ES-I3 (cell line): ENCODE measurements at regions not wholly inside any gene's neighbourhood (a gene's known extent, or its start where the extent isn't known, plus 50 kb on each side); places are given as distances from the start of the nearest gene placed in this dataset.

Source experiments
- H3K36me3 ChIP-seq: 2 replicates; pipeline ENCODE4 v1.6.1; 2013; ENCODE audit warnings: mild to moderate bottlenecking, low read length, control low read depth, moderate library complexity; ENCODE audit not compliant: insufficient read depth
- H3K4me1 ChIP-seq: 2 replicates; pipeline ENCODE4 v1.6.1; 2013; ENCODE audit warnings: mild to moderate bottlenecking, control low read depth, low read length; ENCODE audit not compliant: insufficient read depth
- H3K9ac ChIP-seq: 2 replicates; pipeline ENCODE4 v1.6.1; 2013; ENCODE audit warnings: low read depth, mild to moderate bottlenecking, low read length, moderate library complexity
- H3K9me3 ChIP-seq: 2 replicates; pipeline ENCODE4 v1.6.1; 2013; ENCODE audit warnings: mild to moderate bottlenecking, low read length, moderate library complexity; ENCODE audit not compliant: control insufficient read depth, insufficient read depth

DNA sequence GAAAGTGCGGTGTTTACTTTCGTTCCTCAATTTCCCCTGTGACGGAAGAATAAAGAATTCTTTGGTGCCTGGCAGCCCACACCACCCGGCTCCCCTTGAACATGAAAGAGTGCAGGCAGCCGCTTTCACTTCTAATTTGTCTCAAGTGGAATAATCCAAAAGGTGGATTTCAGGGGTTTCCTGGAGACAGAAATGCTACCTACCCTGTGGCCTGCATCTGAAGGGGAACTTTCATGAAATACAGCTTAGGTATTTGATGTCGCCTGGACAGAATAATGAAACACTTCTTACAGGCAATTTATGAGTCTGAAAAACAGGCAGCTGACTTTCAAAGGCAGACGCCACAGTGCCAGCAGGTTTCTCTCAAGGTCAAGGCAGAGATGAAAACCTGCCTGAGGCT lies 169.5 kb upstream of the USP24 start:
- Histone ChIP-seq H3K9me3 (no peaks in the 10 kb centered on the region), H3K9ac (no peak overlapping the region), H3K36me3 (no peaks in the 10 kb centered on the region), H3K4me1 (no peaks in the 10 kb centered on the region)

DNA sequence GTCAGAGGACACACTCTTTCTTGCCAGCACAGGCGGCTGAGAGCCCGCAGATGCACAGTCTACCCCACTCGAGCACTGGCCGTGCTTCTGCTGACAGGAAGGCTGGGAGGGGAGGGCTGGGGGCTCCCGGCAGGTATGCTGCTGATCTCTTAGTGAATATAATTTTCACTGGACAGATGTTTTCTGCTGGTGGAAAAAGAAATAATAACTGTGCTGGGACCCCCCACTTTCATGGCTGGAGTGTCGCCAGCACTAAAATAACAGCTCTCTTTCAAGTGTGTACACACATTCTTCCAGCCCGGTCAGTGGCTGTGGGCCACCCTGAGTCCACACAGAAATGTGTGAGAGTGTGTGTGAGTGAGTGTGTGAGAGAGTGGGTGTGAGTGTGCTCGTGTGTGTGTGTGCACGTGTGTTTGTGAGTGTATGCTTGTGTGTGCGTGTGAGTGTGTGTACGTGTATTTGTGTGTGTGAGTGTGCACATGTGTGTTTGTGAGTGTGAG lies 167.7 kb upstream of the USP24 start:
- no peak overlapping the region for H3K9ac ChIP-seq
- H3K9me3 ChIP-seq = no peaks in the 10 kb centered on the region
- H3K4me1 ChIP-seq = no peaks in the 10 kb centered on the region
- no peaks in the 10 kb centered on the region for H3K36me3 ChIP-seq

DNA sequence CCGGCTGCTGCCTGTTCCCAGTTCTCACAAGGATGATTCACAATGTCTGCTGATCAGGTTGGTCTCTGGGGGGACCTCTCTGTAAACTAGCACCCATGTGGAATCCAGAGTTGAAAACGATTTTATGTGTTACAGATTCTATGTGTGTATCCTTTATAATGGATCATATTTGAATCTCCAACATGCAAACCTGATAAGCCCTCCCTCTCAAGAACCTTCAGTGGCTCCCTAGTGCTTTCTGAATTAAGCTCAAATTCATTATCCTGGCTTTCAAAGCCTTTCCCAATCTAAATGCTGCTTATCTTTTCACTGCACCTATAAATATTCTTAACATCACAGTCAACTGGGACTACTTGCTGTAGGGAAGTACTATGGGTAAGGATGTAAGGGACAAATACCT lies 166.8 kb upstream of the USP24 start:
- Histone ChIP-seq H3K9ac (no peak overlapping the region), H3K36me3 (no peaks in the 10 kb centered on the region), H3K9me3 (no peaks in the 10 kb centered on the region), H3K4me1 (no peaks in the 10 kb centered on the region)

- H3K4me1 ChIP-seq = no peaks in the 10 kb centered on the region
Observed at GRCh38 chr1:55381491-55381890, 166.3 kb upstream of the USP24 start.

GRCh38 chr1:55380355-55380970 lies 165.3 kb upstream of the USP24 start:
- H3K9me3 ChIP-seq = no peaks in the 10 kb centered on the region
- no peak overlapping the region for H3K9ac ChIP-seq
- H3K4me1 ChIP-seq = no peaks in the 10 kb centered on the region
- H3K36me3 ChIP-seq = no peaks in the 10 kb centered on the region

More at GRCh38 chr1:55381491-55381890, 166.3 kb upstream of the USP24 start:
- no peak overlapping the region for H3K9ac ChIP-seq
- H3K36me3 ChIP-seq = no peaks in the 10 kb centered on the region
- H3K9me3 ChIP-seq = no peaks in the 10 kb centered on the region

- Histone ChIP-seq H3K9me3 (no peaks in the 10 kb centered on the region), H3K36me3 (no peaks in the 10 kb centered on the region), H3K4me1 (no peaks in the 10 kb centered on the region), H3K9ac (no peak overlapping the region)
Observed at GRCh38 chr1:55378582-55378981, 163.4 kb upstream of the USP24 start.

GRCh38 chr1:55376897-55377296 lies 161.7 kb upstream of the USP24 start:
- Histone ChIP-seq H3K36me3 (no peaks in the 10 kb centered on the region), H3K4me1 (no peaks in the 10 kb centered on the region), H3K9ac (no peak overlapping the region), H3K9me3 (no peaks in the 10 kb centered on the region)

GRCh38 chr1:55375617-55376258 lies 160.6 kb upstream of the USP24 start:
- H3K9me3 ChIP-seq = no peaks in the 10 kb centered on the region
- no peak overlapping the region for H3K9ac ChIP-seq
- no peaks in the 10 kb centered on the region for H3K4me1 ChIP-seq
- no peaks in the 10 kb centered on the region for H3K36me3 ChIP-seq

DNA sequence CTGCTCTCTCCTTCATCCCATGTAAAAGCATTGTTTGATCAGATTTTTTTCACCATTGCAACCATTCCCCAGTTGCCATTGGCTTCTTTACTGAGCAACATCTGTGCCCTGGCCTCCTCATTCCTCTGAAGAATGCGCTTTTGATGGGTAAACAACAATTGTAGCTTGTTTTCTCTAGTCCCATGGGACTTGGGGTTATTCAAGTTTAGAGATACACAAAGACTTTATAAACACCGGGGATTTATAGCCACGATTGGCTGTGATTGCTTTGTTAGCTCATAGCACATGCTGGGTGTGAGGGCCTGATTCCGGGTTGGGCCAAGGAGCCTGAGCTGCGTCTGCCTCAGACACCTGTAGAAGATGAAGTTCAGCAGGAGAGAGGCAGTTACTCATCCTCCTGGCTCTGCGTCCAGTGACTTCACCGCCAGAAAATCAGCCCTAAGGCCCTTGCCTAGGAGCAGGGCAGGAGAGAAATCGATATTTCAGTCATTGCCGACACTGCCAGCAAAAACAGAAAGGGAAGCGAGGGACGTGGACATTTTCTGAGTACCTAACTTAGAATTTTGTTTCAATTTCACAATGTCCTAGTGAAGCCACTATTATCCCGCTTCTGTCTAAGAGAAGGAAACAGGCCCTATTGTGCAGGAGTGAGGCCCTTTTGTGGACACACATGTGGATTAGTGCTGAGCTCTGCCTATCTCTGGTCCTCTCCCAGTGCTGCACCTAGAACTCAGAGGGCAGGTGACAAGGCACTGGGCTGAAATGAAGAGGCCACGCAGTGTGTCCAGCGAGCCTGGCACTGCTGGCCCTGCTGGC lies 159.8 kb upstream of the USP24 start:
- Histone ChIP-seq H3K4me1 (no peaks in the 10 kb centered on the region), H3K9ac (no peak overlapping the region), H3K9me3 (no peaks in the 10 kb centered on the region), H3K36me3 (no peaks in the 10 kb centered on the region)

GRCh38 chr1:55374216-55374615 lies 159.1 kb upstream of the USP24 start:
- Histone ChIP-seq H3K9me3 (no peaks in the 10 kb centered on the region), H3K36me3 (no peaks in the 10 kb centered on the region), H3K9ac (no peak overlapping the region), H3K4me1 (no peaks in the 10 kb centered on the region)

GRCh38 chr1:55369474-55369873 lies 154.3 kb upstream of the USP24 start:
- no peaks in the 10 kb centered on the region for H3K9me3 ChIP-seq
- H3K4me1 ChIP-seq = no peaks in the 10 kb centered on the region
- H3K36me3 ChIP-seq = no peaks in the 10 kb centered on the region
- no peak overlapping the region for H3K9ac ChIP-seq

DNA sequence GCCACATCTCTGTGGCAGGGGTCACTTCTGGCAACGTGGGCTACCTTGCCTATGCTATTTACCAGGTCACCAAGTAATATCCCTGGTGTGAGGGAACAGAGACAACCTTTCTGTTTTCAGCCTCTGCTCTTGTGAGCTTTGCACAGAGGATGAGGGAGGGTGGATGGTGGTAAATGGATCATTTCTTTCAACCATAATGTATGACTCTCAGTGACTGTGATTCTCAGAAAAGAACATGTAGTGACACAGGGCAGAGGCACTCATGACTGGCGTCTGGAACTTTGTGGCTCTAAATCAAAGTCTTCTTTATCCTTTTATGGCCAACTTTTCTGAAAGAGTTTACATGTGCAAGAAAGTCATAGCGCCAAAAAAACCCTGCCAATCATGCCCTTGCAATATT lies 153.5 kb upstream of the USP24 start:
- H3K9ac ChIP-seq = no peak overlapping the region
- H3K9me3 ChIP-seq = no peaks in the 10 kb centered on the region
- no peaks in the 10 kb centered on the region for H3K36me3 ChIP-seq

DNA sequence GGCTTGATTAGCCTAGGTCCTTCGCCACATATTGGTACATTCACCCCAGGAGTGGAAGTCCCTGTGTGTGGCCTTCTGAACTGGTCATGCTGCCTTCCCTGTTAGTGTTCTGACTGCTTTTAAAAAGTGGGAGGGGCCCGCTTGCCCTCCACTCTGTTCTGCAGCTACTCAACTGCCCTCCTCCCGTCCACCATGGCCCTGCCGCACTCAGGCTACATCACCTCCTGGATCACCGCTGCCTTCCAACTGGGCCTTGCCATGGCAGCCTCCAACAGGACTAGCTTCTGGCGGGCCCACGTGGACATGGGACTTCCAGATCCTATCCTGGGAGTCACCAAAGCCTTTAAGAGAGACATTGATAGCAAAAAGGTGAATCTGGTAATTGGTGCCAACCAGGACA lies 152.1 kb upstream of the USP24 start:
- Histone ChIP-seq H3K9ac (no peak overlapping the region), H3K36me3 (no peaks in the 10 kb centered on the region), H3K4me1 (no peaks in the 10 kb centered on the region), H3K9me3 (no peaks in the 10 kb centered on the region)

More for the DNA sequence above, 153.5 kb upstream of the USP24 start:
- H3K4me1 ChIP-seq = no peaks in the 10 kb centered on the region

DNA sequence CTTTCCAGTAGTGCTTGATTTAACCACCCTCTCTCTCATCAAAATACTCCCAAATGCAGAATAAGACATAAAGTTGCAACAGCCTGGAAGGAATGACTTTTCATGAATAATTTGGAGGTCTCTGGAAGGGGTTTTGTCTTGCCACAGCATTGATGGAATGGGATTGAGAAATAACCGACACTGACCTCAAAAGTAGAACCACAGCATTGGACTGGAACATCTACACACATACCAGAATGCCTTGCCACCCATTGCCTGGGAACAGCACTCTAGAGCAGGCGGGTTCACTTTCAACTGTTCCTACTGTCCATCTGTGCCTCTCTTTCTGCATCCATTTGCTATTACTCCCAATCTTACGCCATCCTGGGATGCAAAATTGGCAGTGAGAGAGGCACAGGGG lies 149.1 kb upstream of the USP24 start:
- H3K4me1 ChIP-seq = no peaks in the 10 kb centered on the region
- H3K9me3 ChIP-seq = no peaks in the 10 kb centered on the region
- no peaks in the 10 kb centered on the region for H3K36me3 ChIP-seq
- H3K9ac ChIP-seq = no peak overlapping the region

DNA sequence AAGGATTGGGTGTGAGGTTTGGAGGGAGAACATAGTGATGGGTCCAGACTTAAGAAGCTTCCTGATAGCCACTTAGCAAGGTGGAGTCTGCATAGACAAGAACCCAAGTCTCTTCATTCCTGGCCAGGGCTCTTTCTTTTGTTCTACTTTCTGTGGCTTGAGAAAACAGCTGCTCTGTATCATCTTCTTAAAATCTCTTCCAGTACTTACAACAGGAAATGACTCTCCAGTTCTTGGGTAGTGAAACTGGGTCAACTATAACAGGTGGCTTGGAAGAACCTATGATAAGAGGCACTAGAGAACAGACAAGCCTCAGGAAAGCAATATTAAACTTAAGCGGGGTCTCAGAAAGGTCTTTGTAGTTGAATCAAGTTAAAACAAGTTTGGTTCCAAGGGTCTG lies 148.1 kb upstream of the USP24 start:
- no peak overlapping the region for H3K9ac ChIP-seq
- no peaks in the 10 kb centered on the region for H3K36me3 ChIP-seq
- H3K9me3 ChIP-seq = no peaks in the 10 kb centered on the region
- H3K4me1 ChIP-seq = no peaks in the 10 kb centered on the region
